Neural cell (in vitro differentiated cells): ENCODE measurements at regions not wholly inside any gene's neighbourhood (a gene's known extent, or its start where the extent isn't known, plus 50 kb on each side); places are given as distances from the start of the nearest gene placed in this dataset.
"Not testable (repeated sequence)": the region's sequence is repeated elsewhere in the genome, so short reads cannot be mapped to it uniquely, and the experiment has no call there.

ENCODE experiments used
- H2AFZ ChIP-seq: fragments of 200-600, 300-800 bp; sonication (generic), shearing (Covaris generic); 2 replicates; pipeline ENCODE4 v1.6.0; 2014; ENCODE audit warnings: low read depth, mild to moderate bottlenecking, antibody characterized with exemption, low read length, moderate library complexity
- H3F3A ChIP-seq: fragments of 200-600 bp; shearing (Covaris generic); 2 replicates; pipeline ENCODE4 v1.6.1; 2016; ENCODE audit warnings: mild to moderate bottlenecking, moderate library complexity, mixed read lengths, antibody characterized with exemption, low read length; ENCODE audit not compliant: insufficient read depth, poor library complexity, severe bottlenecking
- H3K27ac ChIP-seq: fragments of 200-600, 300-800 bp; sonication (generic), shearing (Covaris generic); 2 replicates; pipeline ENCODE4 v1.5.1; 2014; ENCODE audit warnings: mild to moderate bottlenecking, low read length, moderate library complexity
- H3K27me3 ChIP-seq: fragments of 300-800, 200-600 bp; sonication (generic), shearing (Covaris generic); 2 replicates; pipeline ENCODE4 v1.6.0; 2014; ENCODE audit warnings: mild to moderate bottlenecking, low read depth, low read length, moderate library complexity; ENCODE audit not compliant: insufficient read depth
- H3K36me3 ChIP-seq: fragments of 300-800, 200-600 bp; sonication (generic), shearing (Covaris generic); 2 replicates; pipeline ENCODE4 v1.5.1; 2014; ENCODE audit warnings: mild to moderate bottlenecking, antibody characterized with exemption, low read length, moderate library complexity; ENCODE audit not compliant: insufficient read depth
- H3K4me2 ChIP-seq: fragments of 300-800, 200-600 bp; sonication (generic), shearing (Covaris generic); 2 replicates; pipeline ENCODE4 v1.6.0; 2014; ENCODE audit warnings: mild to moderate bottlenecking, low read length
- H3K4me3 ChIP-seq: fragments of 300-800, 200-600 bp; sonication (generic), shearing (Covaris generic); 2 replicates; pipeline ENCODE4 v1.5.1; 2014; ENCODE audit warnings: mild to moderate bottlenecking, low read length, moderate library complexity
- H3K79me2 ChIP-seq: fragments of 200-600 bp; shearing (Covaris generic); replicated peaks from 2 replicates; pipeline ENCODE4 v1.6.0; 2014; ENCODE audit warnings: mild to moderate bottlenecking, low read length, moderate library complexity; ENCODE audit not compliant: insufficient read depth
- H3K9ac ChIP-seq: fragments of 300-800, 200-600 bp; sonication (generic), shearing (Covaris generic); 2 replicates; pipeline ENCODE4 v1.6.1; 2016; ENCODE audit warnings: mild to moderate bottlenecking, low read length, mixed read lengths
- H3K9me2 ChIP-seq: fragments of 200-600 bp; shearing (Covaris generic); 2 replicates; pipeline ENCODE4 v1.6.1; 2016; ENCODE audit warnings: mild to moderate bottlenecking, low read length, mixed read lengths; ENCODE audit not compliant: insufficient read depth
- H3K9me3 ChIP-seq: fragments of 200-600, 300-800 bp; sonication (generic), shearing (Covaris generic); 2 replicates; pipeline ENCODE4 v1.6.1; 2016; ENCODE audit warnings: mild to moderate bottlenecking, mixed run types, low read length, moderate library complexity, mixed read lengths
- H4K20me1 ChIP-seq: fragments of 200-600 bp; shearing (Covaris generic); 2 replicates; pipeline ENCODE4 v1.6.1; 2016; ENCODE audit warnings: mild to moderate bottlenecking, mixed run types; ENCODE audit not compliant: insufficient read depth
- CTCF ChIP-seq: fragments of 450-650 bp; IDR thresholded peaks from 2 replicates; pipeline ENCODE4 v1.5.1; 2014; ENCODE audit warnings: antibody characterized with exemption, mild to moderate bottlenecking, moderate library complexity; ENCODE audit not compliant: poor library complexity, severe bottlenecking
- EP300 ChIP-seq: fragments of 450-650 bp; conservative IDR thresholded peaks from 2 replicates; pipeline ENCODE4 v1.6.1; 2014; ENCODE audit warnings: antibody characterized with exemption, mild to moderate bottlenecking, moderate library complexity; ENCODE audit not compliant: poor library complexity, severe bottlenecking
- EZH2 ChIP-seq: fragments of 200-600, 300-800 bp; shearing (Covaris generic), sonication (generic); IDR thresholded peaks from 2 replicates; pipeline ENCODE4 v1.6.1; 2014; ENCODE audit warnings: antibody characterized with exemption, low read length, borderline replicate concordance, mild to moderate bottlenecking; ENCODE audit not compliant: insufficient read depth, poor library complexity, severe bottlenecking
- MXI1 ChIP-seq: fragments of 450-650 bp; conservative IDR thresholded peaks from 2 replicates; pipeline ENCODE4 v1.6.1; 2014; ENCODE audit warnings: antibody characterized with exemption, mild to moderate bottlenecking; ENCODE audit not compliant: poor library complexity, severe bottlenecking
- POLR2AphosphoS5 ChIP-seq: IDR thresholded peaks from 2 replicates; pipeline ENCODE4 v1.6.1; 2012
- RAD21 ChIP-seq: fragments of 450-650 bp; conservative IDR thresholded peaks from 2 replicates; pipeline ENCODE4 v1.6.1; 2014; ENCODE audit warnings: antibody characterized with exemption, mild to moderate bottlenecking, moderate library complexity
- REST ChIP-seq: IDR thresholded peaks from 2 replicates; pipeline ENCODE4 v1.6.1; 2012; ENCODE audit warnings: borderline replicate concordance
- SMC3 ChIP-seq: fragments of 450-650 bp; conservative IDR thresholded peaks from 2 replicates; pipeline ENCODE4 v1.6.1; 2014; ENCODE audit warnings: antibody characterized with exemption, mild to moderate bottlenecking, moderate library complexity; ENCODE audit not compliant: poor library complexity
- TAF1 ChIP-seq: IDR thresholded peaks from 2 replicates; pipeline ENCODE4 v1.6.1; 2012; ENCODE audit warnings: low read depth

GRCh38 chr11:26867286-26867685 lies 126.6 kb upstream of the FIBIN start:
- H3K27ac ChIP-seq = no peak overlapping the region

GRCh38 chr11:26878959-26879581 lies 114.8 kb upstream of the FIBIN start:
- Histone ChIP-seq H4K20me1 (no peaks in the 10 kb centered on the region), H3K9me3 (no peaks in the 10 kb centered on the region), H3F3A (no peaks in the 10 kb centered on the region), H3K4me2 (no peak overlapping the region), H3K27ac (no peak overlapping the region), H3K9ac (no peak overlapping the region), H3K27me3 (no peaks in the 10 kb centered on the region), H3K36me3 (no peaks in the 10 kb centered on the region), H3K9me2 (no peaks in the 10 kb centered on the region), H2AFZ (no peak overlapping the region), H3K4me3 (no peak overlapping the region), H3K79me2 (no peaks in the 10 kb centered on the region)
- no peak for TF ChIP-seq RAD21
- TF ChIP-seq CTCF = no peak
- TF ChIP-seq SMC3 = no peak
- no peak for TF ChIP-seq TAF1
- no peak for TF ChIP-seq EZH2
- no peak for TF ChIP-seq POLR2AphosphoS5
- no peak for TF ChIP-seq EP300
- TF ChIP-seq REST = no peak
- no peak for TF ChIP-seq MXI1

More at GRCh38 chr11:26867286-26867685, 126.6 kb upstream of the FIBIN start:
- Histone ChIP-seq H3K27me3 (no peaks in the 10 kb centered on the region), H3F3A (no peaks in the 10 kb centered on the region), H3K36me3 (no peaks in the 10 kb centered on the region), H2AFZ (no peak overlapping the region), H3K9me2 (no peaks in the 10 kb centered on the region), H3K9me3 (no peaks in the 10 kb centered on the region), H3K79me2 (no peaks in the 10 kb centered on the region), H3K4me3 (no peak overlapping the region), H4K20me1 (no peaks in the 10 kb centered on the region), H3K4me2 (no peak overlapping the region), H3K9ac (no peak overlapping the region)
- TF ChIP-seq REST = no peak
- no peak for TF ChIP-seq MXI1

GRCh38 chr11:26882363-26882880 lies 111.5 kb upstream of the FIBIN start:
- not testable (repeated sequence) for H4K20me1 ChIP-seq, H3K4me3 ChIP-seq, H3K36me3 ChIP-seq, H3K4me2 ChIP-seq, H3K27ac ChIP-seq, H2AFZ ChIP-seq, H3K9me2 ChIP-seq, H3F3A ChIP-seq, H3K9me3 ChIP-seq, H3K79me2 ChIP-seq, H3K27me3 ChIP-seq, H3K9ac ChIP-seq
